ENCODE measurements at regions not wholly inside any gene's neighbourhood (a gene's known extent, or its start where the extent isn't known, plus 50 kb on each side); places are given as distances from the start of the nearest gene placed in this dataset.

DNA sequence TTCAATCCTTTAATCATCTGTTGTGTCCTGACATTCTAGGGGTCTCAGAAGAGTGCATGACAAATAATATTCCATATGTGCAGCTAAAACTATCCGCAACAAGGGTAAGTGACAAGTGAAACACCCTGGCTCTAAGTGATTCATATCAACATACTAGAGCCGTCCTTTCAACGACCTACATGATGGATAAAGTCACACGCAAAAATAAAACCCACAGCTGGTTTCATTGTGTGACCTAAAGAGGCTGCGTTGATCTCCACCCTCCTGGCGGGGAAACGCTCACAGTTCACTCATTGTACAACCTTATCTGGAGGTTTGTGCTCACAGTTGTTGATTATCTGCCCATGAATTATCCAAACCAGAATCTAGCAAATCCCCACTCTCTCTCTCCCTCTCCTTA is 365.3 kb upstream of the PKN2 start:
- TF ChIP-seq POLR2A (IDR thresholded peaks at IDR 0.05) (no peak), CTCF (IDR thresholded peaks at IDR 0.05) (no peak), EP300 (IDR thresholded peaks at IDR 0.05; ENCODE audit: low read depth) (no peak)
